HG03103 (cell line): ENCODE measurements at regions not wholly inside any gene's neighbourhood (a gene's known extent, or its start where the extent isn't known, plus 50 kb on each side); places are given as distances from the start of the nearest gene placed in this dataset.
"Not testable (repeated sequence)": the region's sequence is repeated elsewhere in the genome, so short reads cannot be mapped to it uniquely, and the experiment has no call there.

Source experiments
- ATAC-seq: cut with Tn5 transposase; IDR thresholded peaks from one replicate; pipeline ENCODE4 v1.9.1; 2021; ENCODE audit warnings: low read depth; ENCODE audit not compliant: unreplicated experiment

DNA sequence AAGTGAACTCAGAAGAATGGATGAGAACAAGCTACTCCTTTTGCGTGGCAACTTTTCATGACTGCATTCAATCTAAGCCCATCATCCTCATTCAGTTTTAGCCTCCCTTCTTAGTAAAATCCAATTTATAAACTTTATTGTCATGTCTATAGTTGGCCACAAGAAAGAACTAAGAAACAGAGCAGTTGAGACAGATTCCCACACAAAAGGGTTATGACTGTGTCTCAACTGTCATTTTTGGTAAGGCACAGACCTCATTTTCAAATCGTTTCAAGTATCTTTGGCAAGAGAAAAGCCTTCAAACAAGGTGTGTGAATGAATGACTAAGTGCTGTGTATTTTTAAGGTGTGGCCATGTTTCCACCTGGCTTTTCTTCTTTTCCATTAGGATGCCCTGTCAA lies 84.2 kb upstream of the CREB5 start:
- no peak for ATAC-seq

DNA sequence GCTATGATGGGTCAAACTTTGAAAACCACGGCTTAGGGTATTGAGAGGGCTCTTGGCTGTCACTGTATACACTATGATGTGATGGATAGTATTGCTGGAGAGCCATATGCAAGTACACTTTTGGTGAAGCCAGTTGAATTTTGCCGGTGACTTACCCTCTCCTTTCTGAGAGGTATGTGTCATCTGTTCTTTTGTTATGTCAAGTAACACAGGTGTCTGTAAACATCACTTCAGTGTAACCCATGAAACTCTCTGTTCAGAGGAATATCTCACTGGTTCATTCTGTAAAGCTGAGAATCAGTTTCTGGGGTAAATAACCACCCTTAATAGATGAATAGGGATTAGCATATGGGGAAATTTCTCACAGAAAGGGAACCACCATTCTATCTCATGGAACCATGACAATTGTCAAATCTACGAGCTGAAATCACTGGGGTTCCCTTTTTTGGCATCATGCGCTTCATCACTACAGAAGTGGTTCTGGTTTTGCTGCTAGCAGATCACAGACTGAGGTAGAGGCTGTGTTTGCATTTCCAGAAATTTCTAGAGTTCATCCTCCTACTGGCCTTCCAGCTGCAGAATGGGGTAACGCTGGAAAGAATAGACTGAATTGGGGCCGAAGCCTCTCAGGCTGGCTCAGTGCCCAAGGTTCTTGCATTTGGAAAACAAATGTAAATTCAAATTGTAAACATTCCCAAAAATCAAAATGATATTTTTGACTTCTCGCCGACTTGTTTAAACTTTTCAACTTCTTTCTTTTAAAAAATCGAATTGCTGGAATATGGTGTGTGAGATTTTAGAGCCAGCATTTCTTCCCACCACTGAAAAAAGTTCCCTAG lies 83.3 kb upstream of the CREB5 start:
- no peak for ATAC-seq

DNA sequence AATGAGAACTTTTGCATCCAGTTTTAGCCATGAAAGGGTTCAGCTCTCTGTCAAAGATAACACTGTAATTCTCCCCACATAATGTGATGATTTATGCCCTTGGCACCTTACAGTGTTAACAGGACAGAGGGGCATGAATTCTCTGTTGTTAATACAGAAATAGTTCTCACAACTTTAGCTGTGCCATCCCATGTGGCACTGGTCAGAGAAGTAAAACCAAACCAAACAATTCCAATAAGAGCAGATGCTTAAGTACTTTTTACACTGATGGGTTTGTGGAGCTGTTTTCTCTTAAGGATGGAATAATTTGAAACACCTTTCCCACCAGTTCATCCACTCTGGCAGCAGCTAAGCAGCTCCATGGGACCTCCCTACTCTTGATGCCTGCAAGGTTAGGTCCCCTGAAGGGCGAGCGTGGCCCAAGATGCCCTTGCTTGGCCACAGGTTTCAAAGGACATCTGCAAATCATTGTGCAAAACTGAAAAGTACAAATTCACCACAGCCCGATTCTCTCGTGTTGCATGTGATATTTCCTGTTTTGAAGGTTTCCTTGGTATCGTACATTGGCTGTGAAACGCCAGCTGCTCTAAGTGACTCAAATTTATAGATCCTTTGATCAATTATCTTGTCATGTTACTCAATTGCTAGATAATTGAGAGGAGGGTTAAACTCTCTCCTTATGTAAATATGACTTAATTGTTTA lies 82.5 kb upstream of the CREB5 start:
- ATAC-seq, result no peak

DNA sequence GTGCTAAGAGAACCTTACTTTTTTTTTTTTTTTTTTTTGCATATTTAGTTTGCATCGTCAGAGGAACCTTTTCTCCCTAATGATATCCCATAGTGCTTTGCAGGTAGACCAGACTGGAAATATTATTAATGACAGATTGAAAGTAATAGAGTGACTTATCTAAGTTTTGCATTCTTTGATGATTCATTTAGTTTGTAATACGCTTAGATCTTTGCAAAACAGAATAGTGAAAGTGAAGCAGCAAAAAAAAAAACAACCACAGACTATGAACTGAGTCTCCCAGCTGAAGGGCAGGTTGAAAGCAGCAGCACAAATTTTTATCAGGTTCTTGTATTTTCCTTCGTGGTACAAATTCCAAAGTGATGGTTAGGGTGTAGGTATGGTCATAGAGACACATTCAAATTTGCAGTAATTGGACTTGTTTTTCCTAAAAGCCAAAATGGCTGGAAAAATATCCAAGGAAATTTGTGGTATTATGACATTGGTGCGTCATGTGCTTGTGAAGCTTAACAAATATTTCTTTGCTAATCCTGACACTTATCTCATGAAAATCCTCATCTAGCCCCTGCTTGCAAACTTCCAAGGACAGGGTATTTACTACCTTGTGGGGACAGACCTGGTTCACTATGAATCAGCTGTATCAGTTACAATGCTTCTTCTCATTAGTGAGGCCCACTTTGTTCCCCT lies 81.8 kb upstream of the CREB5 start:
- ATAC-seq, result no peak

DNA sequence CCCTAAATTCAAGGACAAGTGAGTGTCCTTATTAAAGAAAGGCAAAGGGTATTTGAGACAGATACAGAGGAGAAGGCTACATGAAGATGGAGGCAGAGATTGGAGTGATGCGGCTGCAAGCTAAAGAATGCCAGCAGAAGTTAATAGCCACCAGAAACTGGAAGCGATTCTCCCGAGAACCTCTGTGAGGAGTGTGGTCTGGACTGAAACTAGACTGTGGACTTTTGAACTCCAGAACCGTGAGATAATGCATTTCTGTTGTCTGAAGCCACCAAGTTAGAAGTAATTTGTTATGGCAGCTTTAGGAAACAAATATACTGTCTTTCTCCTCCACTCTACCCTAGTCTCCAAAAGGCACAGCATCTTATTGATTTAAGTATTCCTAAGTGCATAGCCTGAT lies 80.3 kb upstream of the CREB5 start:
- ATAC-seq, result no peak

DNA sequence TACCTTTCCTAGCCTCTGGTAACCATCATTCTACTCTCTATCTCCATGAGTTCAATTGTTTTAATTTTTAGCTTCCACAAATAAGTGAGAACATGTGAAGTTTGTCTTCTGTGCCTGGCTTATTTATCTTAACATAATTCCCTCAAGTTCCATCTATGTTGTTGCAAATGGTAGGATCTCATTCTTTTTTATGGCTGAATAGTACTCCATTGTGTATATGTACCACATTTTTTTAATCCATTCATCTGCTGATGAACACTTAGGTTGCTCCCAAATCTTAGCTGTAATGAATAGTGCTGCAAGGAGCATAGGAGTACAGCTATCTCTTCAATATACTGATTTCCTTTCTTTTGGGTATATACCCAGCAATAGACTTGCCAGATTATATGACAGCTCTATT lies 78.8 kb upstream of the CREB5 start:
- ATAC-seq, result not testable (repeated sequence)

DNA sequence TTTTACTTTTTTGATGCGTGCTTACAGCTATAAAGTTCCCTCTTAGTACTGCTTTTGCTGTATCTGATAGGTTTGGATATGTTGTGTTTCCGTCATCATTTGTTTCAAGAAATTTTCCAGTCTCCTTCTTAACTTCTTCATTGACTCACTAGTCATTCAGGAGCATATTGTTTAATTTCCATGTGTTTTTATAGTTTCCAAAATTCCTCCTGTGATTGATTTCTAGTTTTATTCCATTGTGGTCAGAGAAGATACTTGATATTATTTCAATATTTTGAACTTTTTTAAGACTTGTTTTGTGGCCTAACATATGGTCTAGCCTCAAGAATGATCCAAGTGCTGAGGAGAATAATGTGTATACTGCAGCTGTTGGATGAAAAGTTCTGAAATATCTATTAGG lies 75.5 kb upstream of the CREB5 start:
- ATAC-seq, result no peak

DNA sequence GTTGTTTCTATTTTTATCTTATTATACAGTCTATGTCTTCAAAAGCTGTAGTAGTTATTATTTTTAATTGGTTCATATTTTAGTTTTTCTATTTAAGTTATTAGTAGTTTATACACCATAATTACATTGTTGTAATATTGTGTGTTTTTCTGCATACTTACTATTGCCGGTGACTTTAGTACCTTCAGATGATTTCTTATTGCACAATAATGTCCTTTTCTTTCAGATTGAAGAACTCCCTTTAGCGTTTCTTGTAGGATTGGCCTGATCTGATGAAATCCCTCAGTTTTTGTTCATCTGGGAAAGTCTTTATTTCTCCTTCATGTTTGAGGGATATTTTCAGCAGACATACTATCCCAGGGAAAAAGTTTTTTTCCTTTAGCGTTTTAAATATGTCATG lies 74.3 kb upstream of the CREB5 start:
- no peak for ATAC-seq

DNA sequence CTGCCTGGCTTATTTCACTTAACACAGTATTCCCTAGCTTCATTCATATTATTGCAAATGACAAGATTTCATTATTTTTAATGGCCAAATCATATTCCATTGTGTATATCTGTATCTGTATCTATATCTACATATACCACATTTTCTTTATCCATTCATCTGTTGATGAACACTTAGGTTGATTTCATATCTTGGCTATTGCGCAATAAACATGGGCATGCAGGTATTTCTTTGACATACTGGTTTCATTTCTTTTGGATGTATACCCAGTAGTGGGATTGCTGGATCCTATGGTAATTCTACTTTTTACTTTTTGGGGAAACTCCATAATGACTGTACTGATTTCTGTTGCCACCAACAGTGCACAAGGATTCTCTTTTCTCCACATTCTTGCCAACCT lies 68.9 kb upstream of the CREB5 start:
- no peak for ATAC-seq

DNA sequence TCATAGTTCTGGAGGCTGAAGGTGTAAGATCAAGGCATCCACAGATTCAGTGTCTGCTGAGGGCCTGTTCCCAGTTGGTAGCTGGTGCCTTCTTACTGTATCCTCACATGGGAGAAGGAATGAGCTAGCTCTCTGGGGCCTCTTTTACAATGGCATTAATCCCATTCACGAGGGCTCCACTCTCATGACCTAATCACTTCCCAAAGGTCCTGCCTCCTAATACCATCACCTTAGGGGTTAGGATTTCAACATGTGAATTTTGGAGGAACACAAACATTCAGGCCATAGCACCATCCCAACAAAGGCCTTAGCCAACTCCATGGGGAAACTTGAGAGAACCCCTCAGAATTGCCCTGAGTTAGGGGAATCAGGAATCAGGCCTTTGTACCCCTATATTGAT lies 66.1 kb upstream of the CREB5 start:
- ATAC-seq, result no peak

DNA sequence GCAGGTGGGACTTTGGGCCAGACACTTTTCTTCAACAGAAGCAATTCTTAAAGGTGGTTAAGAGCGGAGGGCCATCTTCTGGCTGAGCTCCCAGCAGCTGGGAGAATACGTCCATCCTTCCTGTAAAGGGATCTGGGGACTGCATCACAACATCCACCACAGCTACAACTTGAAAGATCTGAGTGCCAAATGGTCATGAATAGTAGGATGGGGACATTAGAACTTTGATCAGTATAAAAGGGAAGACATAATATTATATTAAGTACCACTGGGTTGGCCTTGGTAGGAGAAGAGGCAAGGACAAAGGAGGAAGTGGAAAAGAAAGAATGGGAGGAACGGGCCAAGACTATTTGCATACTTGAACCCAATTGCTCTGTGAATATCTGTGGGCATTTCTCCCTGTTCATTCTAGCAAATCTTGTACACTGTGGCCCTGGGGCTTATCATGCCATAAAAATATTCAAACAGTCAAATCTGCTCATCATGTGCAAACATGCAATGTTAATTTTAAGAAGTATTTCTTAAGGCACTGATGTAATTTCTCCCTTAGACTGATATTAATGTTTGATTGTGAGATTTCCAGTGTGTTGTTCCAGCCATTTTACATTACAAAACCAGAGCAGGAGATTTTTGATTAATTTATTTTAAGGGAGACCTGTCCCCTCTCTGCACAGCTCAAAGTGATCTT lies 65.5 kb upstream of the CREB5 start:
- ATAC-seq, result no peak

DNA sequence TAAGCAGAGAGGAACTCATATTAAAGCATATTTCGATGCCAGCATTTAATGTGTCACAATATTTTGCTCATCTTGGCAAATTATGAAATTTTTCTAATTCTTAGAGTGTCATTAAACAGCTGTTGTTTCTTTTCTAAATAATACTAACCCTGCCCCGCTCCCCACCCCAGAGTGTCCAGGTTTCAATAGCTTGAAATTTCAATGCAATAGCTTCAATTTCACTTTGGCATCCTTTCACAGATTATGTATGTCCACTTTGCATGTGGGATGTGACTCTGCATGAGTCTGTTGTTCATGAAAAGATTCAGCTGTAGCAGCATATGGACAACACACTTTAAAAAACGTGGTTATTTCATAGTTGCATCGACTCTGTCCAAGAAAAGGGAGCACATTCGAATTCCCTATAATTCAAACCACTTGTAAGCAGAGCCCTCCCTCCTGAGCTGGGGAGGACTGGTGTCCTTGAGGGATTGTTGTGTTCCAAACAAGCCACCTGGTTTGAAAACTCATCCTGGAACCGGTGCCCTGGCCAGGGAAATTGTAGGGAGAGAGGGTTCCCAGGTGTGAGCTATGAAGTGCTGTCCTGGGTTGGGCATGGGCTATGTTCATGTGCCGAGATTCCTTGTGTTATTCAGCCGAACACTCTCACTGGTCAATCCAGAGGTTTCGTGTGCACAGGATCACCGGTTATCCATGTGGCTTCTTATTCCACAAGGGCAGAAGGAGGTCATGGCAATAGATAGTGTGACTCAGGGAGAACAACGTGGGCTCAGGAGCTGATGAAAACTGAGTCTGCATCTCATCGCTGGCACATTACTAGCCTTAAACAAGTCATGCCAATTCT lies 64.6 kb upstream of the CREB5 start:
- ATAC-seq, result no peak

DNA sequence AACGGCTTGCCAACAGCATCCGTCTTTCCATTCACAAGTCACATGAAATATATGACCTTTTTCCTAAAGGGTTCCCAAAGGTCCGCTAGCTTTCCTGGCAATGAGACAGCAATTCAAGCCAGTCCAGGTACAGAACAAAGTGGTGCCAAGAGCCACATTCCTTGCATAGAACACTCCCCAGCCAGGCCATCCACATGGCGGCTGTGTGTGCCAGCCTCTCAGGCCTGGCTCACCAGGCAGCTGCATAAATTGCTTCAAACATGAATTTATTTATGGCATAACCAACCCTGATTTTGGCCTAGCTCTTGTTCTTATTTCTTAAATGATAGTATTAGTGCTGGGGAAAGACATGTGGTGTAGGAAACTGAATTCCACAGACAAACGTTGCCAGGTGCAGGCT lies 63.7 kb upstream of the CREB5 start:
- ATAC-seq, result no peak

DNA sequence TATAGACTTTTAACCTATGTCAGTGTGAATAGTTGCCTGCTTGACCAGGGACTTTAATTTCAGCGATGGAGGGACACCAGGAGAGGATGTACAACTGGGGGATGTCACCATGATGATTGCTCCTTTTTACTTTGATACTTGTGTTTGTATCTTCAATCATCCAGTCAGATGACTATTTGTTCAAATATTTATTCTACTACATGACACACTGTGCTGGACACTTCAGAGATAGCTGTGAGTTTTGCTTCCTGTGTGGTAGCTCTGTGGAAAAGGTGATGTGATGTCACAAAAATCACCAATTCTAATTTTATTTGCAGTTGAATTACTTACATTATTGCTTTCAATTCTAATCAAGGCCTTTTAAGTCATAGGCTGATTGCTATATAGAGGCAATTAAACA lies 62.7 kb upstream of the CREB5 start:
- no peak for ATAC-seq

DNA sequence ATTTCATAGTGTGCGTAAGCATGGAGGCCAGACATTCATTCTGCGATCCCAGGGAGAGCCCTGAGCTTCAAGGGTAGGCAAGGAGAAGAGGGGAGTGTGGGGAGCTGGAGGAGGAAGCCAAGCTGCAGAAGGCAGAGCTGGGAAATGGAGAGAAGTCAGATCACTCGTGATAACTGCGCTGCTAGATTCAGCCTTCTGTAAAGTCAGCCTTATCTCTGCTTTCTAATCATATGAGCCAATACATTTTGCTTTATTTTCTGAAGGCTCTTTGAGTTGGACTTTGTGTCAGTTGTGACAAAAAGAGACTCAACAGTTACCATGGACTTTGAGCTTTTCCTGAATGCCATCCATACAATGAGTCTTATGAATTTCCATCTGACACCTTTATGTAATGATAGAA lies 61.7 kb upstream of the CREB5 start:
- no peak for ATAC-seq

DNA sequence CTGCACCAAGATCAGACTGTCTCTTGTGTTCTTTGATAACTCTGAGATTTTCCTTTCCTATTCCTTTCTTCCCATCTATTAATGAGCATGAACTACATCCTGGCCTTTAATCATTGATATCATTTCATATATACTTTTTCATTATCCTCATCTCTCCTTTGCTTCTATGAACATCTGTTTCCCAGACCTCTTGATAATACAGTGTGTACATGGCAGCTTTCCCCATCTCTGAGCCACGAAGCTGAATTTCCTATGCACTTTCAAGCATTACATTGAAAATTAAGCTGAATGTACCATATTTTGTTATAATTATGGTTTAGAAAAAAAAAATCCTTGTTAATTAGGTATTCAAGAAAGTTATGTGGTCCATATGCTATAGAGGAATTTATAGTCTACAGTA lies 60.9 kb upstream of the CREB5 start:
- no peak for ATAC-seq

DNA sequence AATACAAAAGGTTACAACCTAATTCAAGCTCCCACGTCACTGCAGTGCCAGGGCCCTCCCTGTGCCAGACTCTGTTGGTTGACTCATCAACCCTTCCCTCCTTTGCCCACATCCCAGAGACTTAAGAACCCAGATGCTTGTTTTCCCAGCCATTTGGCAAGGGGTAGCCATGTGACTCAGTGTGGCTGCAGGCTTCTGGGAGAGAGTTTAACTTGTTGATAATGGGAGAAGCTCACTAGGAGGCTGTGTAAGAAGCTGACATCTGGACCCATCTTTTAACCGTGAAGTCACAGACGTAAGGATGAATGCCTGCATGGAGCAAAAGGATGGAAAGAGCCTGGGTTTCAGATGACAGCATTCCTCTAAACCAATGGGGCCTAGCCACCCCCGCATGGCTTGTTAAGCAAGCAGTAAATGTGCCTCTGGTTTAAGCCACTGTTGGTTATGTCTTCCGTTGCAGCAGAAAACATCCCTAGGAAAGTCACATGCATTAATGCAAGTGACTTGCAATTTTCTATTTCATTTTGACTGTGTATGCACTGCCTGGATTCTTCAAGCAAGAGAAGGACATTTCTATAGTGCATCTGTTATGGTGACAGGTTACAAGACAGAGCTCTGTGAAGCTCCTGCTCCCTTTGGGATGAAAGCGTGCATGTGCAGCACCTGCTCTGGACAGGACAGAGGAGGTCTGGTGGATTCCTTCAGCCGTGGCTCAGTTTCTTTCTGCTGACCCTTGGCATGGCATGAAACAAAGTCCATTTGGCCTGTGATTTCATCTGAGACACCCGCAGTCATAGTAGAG lies 57.5 kb upstream of the CREB5 start:
- ATAC-seq, result no peak

DNA sequence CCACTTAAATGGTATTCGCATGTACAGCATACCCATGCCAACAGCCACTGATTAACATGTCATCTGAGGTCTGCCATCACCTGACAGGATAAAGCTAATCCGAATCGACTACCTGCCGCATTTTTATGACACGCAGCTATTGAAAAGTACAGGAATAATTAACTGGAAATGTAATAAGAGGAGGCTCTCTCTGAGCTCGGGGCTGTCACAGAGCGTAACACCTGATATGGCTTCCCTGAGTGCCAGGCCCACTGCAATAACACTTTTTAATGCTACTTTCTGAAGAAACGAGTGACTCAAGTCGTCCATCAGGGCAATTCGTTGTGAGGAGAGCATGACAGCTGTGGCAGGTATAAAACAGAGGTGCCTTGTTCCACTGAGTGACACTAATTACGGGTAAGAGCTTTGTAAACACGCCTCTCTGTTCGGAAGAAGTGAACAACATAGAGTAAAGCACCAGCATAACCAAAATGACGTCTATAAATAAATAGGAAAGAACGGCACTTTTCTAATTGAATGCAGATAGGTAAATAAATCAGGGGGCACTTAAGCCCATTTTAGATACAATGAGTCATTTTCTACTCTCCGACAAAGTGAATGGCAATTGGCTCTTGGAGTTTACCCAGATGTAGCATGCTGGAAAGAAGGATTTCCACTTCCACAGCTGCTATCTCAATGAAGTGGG lies 56.5 kb upstream of the CREB5 start:
- ATAC-seq, result no peak

DNA sequence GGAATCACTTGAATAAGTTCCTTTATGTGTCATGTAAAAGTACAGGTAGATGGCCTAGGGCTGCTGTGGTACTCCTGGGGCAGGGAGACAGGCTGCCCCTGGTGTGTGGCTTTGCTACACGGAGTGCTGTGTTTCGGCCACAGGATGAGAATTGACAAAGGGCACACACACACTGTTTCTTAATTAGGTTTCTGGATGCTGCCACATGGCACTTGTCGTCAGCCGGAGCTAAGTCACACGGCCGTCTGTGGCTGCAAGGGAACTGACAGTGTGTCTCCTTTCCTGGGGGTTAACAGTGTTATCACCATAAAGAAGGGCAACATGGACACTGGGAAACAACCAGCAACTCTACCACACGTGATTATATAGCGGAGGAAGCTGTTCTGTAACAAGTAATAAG lies 55.7 kb upstream of the CREB5 start:
- ATAC-seq, result no peak
